Endothelial cell of umbilical vein (primary cell): ENCODE measurements at regions not wholly inside any gene's neighbourhood (a gene's known extent, or its start where the extent isn't known, plus 50 kb on each side); places are given as distances from the start of the nearest gene placed in this dataset.

Source experiments
- BruUV-seq: library from RNA; stranded (reverse); fragments of 400-500 nt; replicated peaks from 2 replicates; lab custom pipeline; 2021; lab: Mats Ljungman, UMichigan
- CTCF ChIA-PET: fragments of 300-600, 350-600 bp; sonication (Branson Sonifier 250); formaldehyde crosslinking; loops from one replicate; lab custom pipeline; 2021; ENCODE audit warnings: antibody characterized with exemption, inconsistent platforms; lab: Charles Lee
- POLR2A ChIA-PET: fragments of 300-600, 350-600 bp; sonication (Branson Sonifier 250); formaldehyde crosslinking; loops from one replicate; lab custom pipeline; 2021; ENCODE audit warnings: antibody characterized with exemption, inconsistent platforms; lab: Charles Lee
- DNase-seq: peaks from one replicate; pipeline ENCODE4 v3.0.0-alpha.2; 2011; ENCODE audit warnings: low read depth, low spot score
- FAIRE-seq: peaks from 2 replicates; lab custom pipeline; 2011; peaks lifted over from hg19 to GRCh38; lab: Jason Lieb, UNC
- H2AFZ ChIP-seq: 2 replicates; pipeline ENCODE4 v1.6.0; 2012; ENCODE audit warnings: low read depth, low read length, control low read depth, inconsistent platforms
- H3K27ac ChIP-seq: 2 replicates; pipeline ENCODE4 v1.5.1; 2011; ENCODE audit warnings: low read depth, mild to moderate bottlenecking, control low read depth, low read length, moderate library complexity; ENCODE audit not compliant: insufficient read depth
- H3K27me3 ChIP-seq, 2 experiments: 2 replicates each; pipeline versions ENCODE4 v1.6.0 to v1.6.1; 2011; ENCODE audit warnings: low read length in 2 of 2, mixed read lengths in 1 of 2; ENCODE audit not compliant: control insufficient read depth in 2 of 2, insufficient read depth in 2 of 2
- H3K36me3 ChIP-seq, 2 experiments: 2 replicates in 1 of 2; 3 replicates in 1 of 2; pipeline ENCODE4 v1.5.1; 2011; ENCODE audit warnings: low read length in 2 of 2, mild to moderate bottlenecking in 1 of 2, moderate library complexity in 1 of 2; ENCODE audit not compliant: control insufficient read depth in 2 of 2, insufficient read depth in 2 of 2; ENCODE audit errors: extremely low read depth in 1 of 2
- H3K4me1 ChIP-seq: 3 replicates; pipeline ENCODE4 v1.5.1; 2011; ENCODE audit warnings: mild to moderate bottlenecking, low read length; ENCODE audit not compliant: control insufficient read depth, insufficient read depth; ENCODE audit errors: extremely low read depth
- H3K4me2 ChIP-seq: 2 replicates; pipeline ENCODE4 v1.6.1; 2011; ENCODE audit warnings: low read length, control low read depth, mixed read lengths; ENCODE audit not compliant: insufficient read depth
- H3K4me3 ChIP-seq, 3 experiments: fragments of 200-600 bp in 1 of 3; sonication (generic), shearing (Covaris generic) in 1 of 3; replicated peaks in 1 of 3; 2 replicates each; pipeline ENCODE4 v1.5.1; 2011 to 2016; ENCODE audit warnings: control low read depth in 3 of 3, low read length in 3 of 3, mild to moderate bottlenecking in 2 of 3, inconsistent platforms in 1 of 3, low read depth in 1 of 3, moderate library complexity in 1 of 3; ENCODE audit not compliant: insufficient read depth in 1 of 3
- H3K79me2 ChIP-seq: 2 replicates; pipeline ENCODE4 v1.6.0; 2012; ENCODE audit warnings: low read length, inconsistent platforms; ENCODE audit not compliant: control insufficient read depth, insufficient read depth
- H3K9ac ChIP-seq: replicated peaks from 2 replicates; pipeline ENCODE3; 2011; ENCODE audit warnings: low read length, control low read depth; ENCODE audit not compliant: insufficient read depth; ENCODE audit errors: extremely low read depth
- H3K9me1 ChIP-seq: replicated peaks from 3 replicates; pipeline ENCODE4 v1.6.0; 2011; ENCODE audit warnings: mild to moderate bottlenecking, low read length; ENCODE audit not compliant: control insufficient read depth, insufficient read depth; ENCODE audit errors: extremely low read depth
- H3K9me3 ChIP-seq: replicated peaks from 2 replicates; pipeline ENCODE4 v1.5.1; 2012; ENCODE audit warnings: low read length, inconsistent platforms; ENCODE audit not compliant: control insufficient read depth, insufficient read depth
- H4K20me1 ChIP-seq: replicated peaks from 2 replicates; pipeline ENCODE3; 2011; ENCODE audit warnings: mild to moderate bottlenecking, low read length; ENCODE audit not compliant: control insufficient read depth, insufficient read depth; ENCODE audit errors: extremely low read depth
- EZH2 ChIP-seq: IDR thresholded peaks from 2 replicates; pipeline ENCODE4 v1.6.1; 2012; ENCODE audit warnings: borderline replicate concordance, low read depth, mild to moderate bottlenecking, moderate library complexity, low read length, inconsistent platforms; ENCODE audit not compliant: severe bottlenecking
- FOS ChIP-seq: IDR thresholded peaks from 2 replicates; pipeline ENCODE4 v1.6.1; 2011; ENCODE audit warnings: mild to moderate bottlenecking, low read length, moderate library complexity, borderline replicate concordance; ENCODE audit not compliant: insufficient read depth
- GATA2 ChIP-seq: IDR thresholded peaks from 2 replicates; pipeline ENCODE4 v1.7.0; 2011; ENCODE audit warnings: low read depth, mild to moderate bottlenecking, moderate library complexity, mixed read lengths, low read length; ENCODE audit not compliant: insufficient read length, insufficient read depth
- JUN ChIP-seq: IDR thresholded peaks from 2 replicates; pipeline ENCODE4 v1.6.1; 2011; ENCODE audit warnings: borderline replicate concordance, low read depth; ENCODE audit not compliant: insufficient read length, insufficient read depth
- MAX ChIP-seq: IDR thresholded peaks from 2 replicates; pipeline ENCODE4 v1.6.1; 2011; ENCODE audit not compliant: insufficient read depth, insufficient read length
- MYC ChIP-seq: IDR thresholded peaks from one replicate; pipeline ENCODE4 v1.6.1; 2011; ENCODE audit warnings: mild to moderate bottlenecking, low read depth, low read length
- POLR2A ChIP-seq: IDR thresholded peaks from 2 replicates; pipeline ENCODE4 v1.6.1; 2012; ENCODE audit warnings: low read depth, mild to moderate bottlenecking, control low read depth, low read length
- POLR2AphosphoS5 ChIP-seq: IDR thresholded peaks from 2 replicates; pipeline ENCODE4 v1.6.1; 2012; ENCODE audit warnings: low read depth, mild to moderate bottlenecking, control low read depth, low read length, moderate library complexity; ENCODE audit not compliant: insufficient read depth
- dilution Hi-C: fragments of 300-500 bp; cut with MboI; formaldehyde crosslinking; loops from one replicate; pipeline ENCODE4 v1.15.0; 2019; ENCODE audit warnings: low sequenced_read_pairs; ENCODE audit not compliant: extremely low pct_ligation_motif_present
- intact Hi-C: fragments of 100-400 bp; cut with micrococcal nuclease; formaldehyde crosslinking; loops from one replicate; pipeline ENCODE4 v1.10.0; 2022
- TF ChIP-seq, protein P1 (sequence below), 2 donors: IDR thresholded peaks; 1 replicate in 1 of 2; 2 replicates in 1 of 2; pipeline ENCODE4 v1.5.1; 2011; ENCODE audit warnings: low read length in 2 of 2, mild to moderate bottlenecking in 2 of 2, moderate library complexity in 2 of 2, control low read depth in 1 of 2, inconsistent platforms in 1 of 2, low read depth in 1 of 2; ENCODE audit not compliant: insufficient read depth in 1 of 2; ENCODE audit errors: extremely low read depth in 1 of 2

DNA sequence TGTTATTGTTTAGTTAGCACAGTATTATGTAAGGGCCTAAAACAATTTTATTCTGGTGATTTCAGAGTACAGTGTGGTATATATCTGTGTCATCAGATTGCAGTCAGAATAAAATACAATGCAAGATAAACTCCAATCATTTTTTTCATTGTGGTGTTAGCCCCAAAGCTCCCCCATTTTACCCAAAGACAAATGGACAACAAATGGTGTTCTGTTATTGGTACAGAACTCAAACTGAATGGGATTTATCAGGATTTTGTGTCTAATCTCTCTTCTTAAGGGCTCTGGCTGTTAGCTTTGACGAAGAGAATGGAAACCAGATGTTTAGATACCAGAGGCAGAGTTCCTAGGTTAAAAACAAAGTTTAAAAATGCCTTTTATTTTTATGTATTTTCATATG is 163.1 kb upstream of the USP25 start:
- CTCF ChIA-PET: interaction anchor here (0.6 kb wide), 1 partner anchor 128 kb away, joined by 3 read pairs; no protein-coding TSS in a partner anchor
- no peaks in the 10 kb centered on the region for H3K9me1 ChIP-seq
- no peak overlapping the region for H3K27ac ChIP-seq
- intact Hi-C loops (no loop called here), dilution Hi-C loops (no loop called here)
- no peaks in the 10 kb centered on the region for H3K9me3 ChIP-seq
- no peaks in the 10 kb centered on the region for H3K79me2 ChIP-seq
- peaks cover 6 to 13% of the 10 kb centered on the region in 2 experiments for H3K27me3 ChIP-seq
- no peak overlapping the region for H3K9ac ChIP-seq
- POLR2A ChIA-PET: no interaction called here
- FAIRE-seq (no peak), DNase-seq (no peak)
- no peak overlapping the region for H2AFZ ChIP-seq
- H3K4me2 ChIP-seq: no peak overlapping the region
- H3K4me3 ChIP-seq: no peak overlapping the region
- H3K4me1 ChIP-seq: no peaks in the 10 kb centered on the region
- no peaks in the 10 kb centered on the region for H4K20me1 ChIP-seq
- no peaks in the 10 kb centered on the region for H3K36me3 ChIP-seq
- TF ChIP-seq FOS (no peak), JUN (no peak), EZH2 (no peak), MAX (no peak)
- BruUV-seq: no TSS peak

DNA sequence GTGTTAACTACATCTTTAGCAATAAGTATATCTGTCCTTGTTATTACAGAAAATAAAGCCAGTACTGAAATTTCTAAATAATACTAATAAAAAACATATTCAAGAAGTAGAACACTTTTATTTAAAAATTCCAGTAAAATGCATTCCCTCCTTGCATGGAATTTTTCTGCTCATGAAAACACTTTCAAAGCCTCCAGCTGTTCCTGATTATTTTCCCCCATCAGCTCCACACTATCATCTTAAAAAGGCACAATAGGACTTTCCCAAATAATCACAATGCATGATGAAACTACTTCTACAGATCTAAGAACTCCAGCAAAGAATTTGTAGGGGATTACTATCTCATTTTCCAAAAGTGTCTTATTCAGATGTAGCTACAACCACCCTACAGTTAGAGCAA is 162.6 kb upstream of the USP25 start:
- POLR2A ChIA-PET: no interaction called here
- dilution Hi-C loops: no loop called here

More for the DNA sequence above, 162.6 kb upstream of the USP25 start:
- Histone ChIP-seq H3K79me2 (no peaks in the 10 kb centered on the region), H3K4me2 (no peak overlapping the region), H3K4me3 (no peak overlapping the region), H3K9ac (no peak overlapping the region), H3K9me3 (no peaks in the 10 kb centered on the region), H3K9me1 (no peaks in the 10 kb centered on the region), H3K27me3 (peaks cover 6 to 13% of the 10 kb centered on the region in 2 experiments), H4K20me1 (no peaks in the 10 kb centered on the region), H3K36me3 (no peaks in the 10 kb centered on the region), H3K27ac (no peak overlapping the region), H3K4me1 (no peaks in the 10 kb centered on the region), H2AFZ (no peak overlapping the region)
- DNase-seq: no peak
- no peak for FAIRE-seq
- intact Hi-C loops: no loop called here
- no peak for TF ChIP-seq MYC
- TF ChIP-seq JUN: no peak
- no peak for TF ChIP-seq POLR2AphosphoS5
- TF ChIP-seq POLR2A: no peak
- no peak for TF ChIP-seq FOS
- TF ChIP-seq, protein P1, sequence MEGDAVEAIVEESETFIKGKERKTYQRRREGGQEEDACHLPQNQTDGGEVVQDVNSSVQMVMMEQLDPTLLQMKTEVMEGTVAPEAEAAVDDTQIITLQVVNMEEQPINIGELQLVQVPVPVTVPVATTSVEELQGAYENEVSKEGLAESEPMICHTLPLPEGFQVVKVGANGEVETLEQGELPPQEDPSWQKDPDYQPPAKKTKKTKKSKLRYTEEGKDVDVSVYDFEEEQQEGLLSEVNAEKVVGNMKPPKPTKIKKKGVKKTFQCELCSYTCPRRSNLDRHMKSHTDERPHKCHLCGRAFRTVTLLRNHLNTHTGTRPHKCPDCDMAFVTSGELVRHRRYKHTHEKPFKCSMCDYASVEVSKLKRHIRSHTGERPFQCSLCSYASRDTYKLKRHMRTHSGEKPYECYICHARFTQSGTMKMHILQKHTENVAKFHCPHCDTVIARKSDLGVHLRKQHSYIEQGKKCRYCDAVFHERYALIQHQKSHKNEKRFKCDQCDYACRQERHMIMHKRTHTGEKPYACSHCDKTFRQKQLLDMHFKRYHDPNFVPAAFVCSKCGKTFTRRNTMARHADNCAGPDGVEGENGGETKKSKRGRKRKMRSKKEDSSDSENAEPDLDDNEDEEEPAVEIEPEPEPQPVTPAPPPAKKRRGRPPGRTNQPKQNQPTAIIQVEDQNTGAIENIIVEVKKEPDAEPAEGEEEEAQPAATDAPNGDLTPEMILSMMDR (IDR thresholded peaks at IDR 0.05; ENCODE audit: extremely low read depth in 1 of 2, insufficient read depth in 1 of 2, low read depth in 1 of 2, low read length in 2 of 2): no peak
- no peak for TF ChIP-seq EZH2
- TF ChIP-seq MAX: no peak
- TF ChIP-seq GATA2: no peak
- no TSS peak for BruUV-seq
- CTCF ChIA-PET: no interaction called here
